ENCODE measurements at regions not wholly inside any gene's neighbourhood (a gene's known extent, or its start where the extent isn't known, plus 50 kb on each side); places are given as distances from the start of the nearest gene placed in this dataset.

- TF ChIP-seq ZNF274 (IDR thresholded peaks at IDR 0.05; ENCODE audit: borderline replicate concordance, extremely low read depth, low read length) (no peak), BACH1 (IDR thresholded peaks at IDR 0.05; ENCODE audit: low read length) (no peak), HDAC6 (IDR thresholded peaks at IDR 0.05; ENCODE audit: low read depth, low read length) (no peak), ASH2L (IDR thresholded peaks at IDR 0.05; ENCODE audit: low read length) (no peak), EP300 (IDR thresholded peaks at IDR 0.05; ENCODE audit: borderline replicate concordance in 1 of 2, low read depth in 2 of 2, low read length in 2 of 2) (no peak), SP4 (IDR thresholded peaks at IDR 0.05; ENCODE audit: low read length) (no peak)
Observed at GRCh38 chr13:67292886-67293285, 62.8 kb upstream of the PCDH9 start (continued).

All from H1 (cell line).